GM18867 (cell line): ENCODE measurements at regions not wholly inside any gene's neighbourhood (a gene's known extent, or its start where the extent isn't known, plus 50 kb on each side); places are given as distances from the start of the nearest gene placed in this dataset.
"Not testable (repeated sequence)": the region's sequence is repeated elsewhere in the genome, so short reads cannot be mapped to it uniquely, and the experiment has no call there.

Source experiments
- ATAC-seq: cut with Tn5 transposase; IDR thresholded peaks from one replicate; pipeline ENCODE4 v1.9.1; 2021; ENCODE audit warnings: mild to moderate bottlenecking, moderate library complexity; ENCODE audit not compliant: unreplicated experiment

DNA sequence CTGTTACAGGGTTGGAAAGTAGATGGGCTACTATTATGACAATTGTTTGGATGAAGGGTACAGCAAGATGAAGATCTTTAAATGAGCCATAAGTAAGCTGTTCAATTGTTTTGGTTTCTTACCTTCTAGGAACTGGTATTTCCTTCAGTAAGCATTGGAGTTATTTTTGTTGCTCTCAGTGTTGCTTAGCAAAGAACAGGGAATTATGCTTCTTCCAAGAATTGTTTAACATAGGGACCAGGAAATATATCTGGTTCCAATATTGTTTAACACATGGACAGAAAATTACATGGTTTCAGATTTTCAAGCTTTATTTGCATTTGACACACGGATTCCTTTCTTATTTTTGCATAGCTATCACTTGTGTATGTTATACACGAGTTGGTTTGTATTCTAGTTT, 1999.0 kb downstream of the ARAP2 start:
- ATAC-seq = no peak

- ATAC-seq = no peak
Measured at GRCh38 chr4:34250562-34250961, 1993.8 kb downstream of the ARAP2 start.

- ATAC-seq = no peak
Measured at GRCh38 chr4:34253239-34253638, 1991.1 kb downstream of the ARAP2 start.

DNA sequence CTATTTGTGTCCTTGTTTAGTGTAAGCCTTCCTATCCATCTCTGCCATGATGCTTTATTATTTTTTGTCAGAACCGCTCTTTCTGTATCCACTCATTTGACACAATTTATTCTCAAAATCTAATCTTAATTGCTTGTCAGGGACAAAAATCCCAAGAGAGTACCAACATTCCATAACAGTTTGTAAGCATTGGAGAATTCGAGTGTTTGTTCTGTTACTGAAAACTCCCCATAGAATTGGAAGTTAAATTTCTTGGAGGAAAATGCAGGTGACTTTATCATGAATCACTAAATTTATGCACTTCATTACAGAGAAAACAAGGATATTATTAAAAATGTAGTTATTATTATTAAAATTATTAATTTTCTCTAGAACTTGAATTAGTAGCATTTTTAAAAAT, 1986.1 kb downstream of the ARAP2 start:
- ATAC-seq = no peak

GRCh38 chr4:34261799-34262314, 1982.5 kb downstream of the ARAP2 start:
- ATAC-seq = no peak

GRCh38 chr4:34269613-34270012, 1974.7 kb downstream of the ARAP2 start:
- ATAC-seq = no peak

DNA sequence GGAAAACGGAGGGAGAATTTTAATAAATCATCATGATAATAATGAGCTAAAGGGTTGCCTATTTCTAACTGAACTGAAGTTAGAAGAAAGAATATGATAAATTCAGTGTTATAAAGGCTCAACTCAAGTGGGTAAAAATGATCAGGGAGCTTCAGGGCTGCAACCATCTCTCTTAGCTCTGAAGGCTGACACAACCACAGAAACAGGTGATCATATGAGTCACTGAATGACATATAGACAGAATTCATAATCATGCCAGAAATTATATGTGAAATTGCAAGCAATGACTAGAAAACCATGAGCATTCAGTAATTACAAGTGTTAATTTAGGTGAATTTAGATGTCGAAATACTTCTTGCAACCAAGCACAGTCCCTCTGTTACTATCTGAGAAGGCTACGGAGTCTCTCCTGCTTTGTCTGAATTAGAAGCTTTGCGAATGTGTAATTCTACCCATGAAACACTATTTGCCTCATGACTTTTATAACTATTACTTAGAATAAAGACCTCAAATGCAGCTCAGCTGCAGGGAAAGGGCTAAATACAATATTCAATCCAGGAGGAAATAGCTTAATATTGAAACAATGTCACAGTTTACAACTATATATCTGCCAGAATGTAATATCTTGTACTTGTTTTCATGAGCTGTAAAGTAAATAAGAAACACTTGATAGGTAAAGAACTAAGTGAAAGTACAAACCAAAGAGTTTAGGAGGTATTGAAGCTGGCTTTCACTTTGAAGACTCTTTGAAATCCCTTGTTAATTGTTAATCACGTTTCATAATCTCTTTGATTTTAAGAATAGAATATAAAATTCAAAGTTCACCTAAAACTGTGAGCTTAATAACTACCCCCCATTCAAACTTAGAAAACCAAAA, 1972.6 kb downstream of the ARAP2 start:
- no peak for ATAC-seq

GRCh38 chr4:34279011-34279410, 1965.3 kb downstream of the ARAP2 start:
- no peak for ATAC-seq

DNA sequence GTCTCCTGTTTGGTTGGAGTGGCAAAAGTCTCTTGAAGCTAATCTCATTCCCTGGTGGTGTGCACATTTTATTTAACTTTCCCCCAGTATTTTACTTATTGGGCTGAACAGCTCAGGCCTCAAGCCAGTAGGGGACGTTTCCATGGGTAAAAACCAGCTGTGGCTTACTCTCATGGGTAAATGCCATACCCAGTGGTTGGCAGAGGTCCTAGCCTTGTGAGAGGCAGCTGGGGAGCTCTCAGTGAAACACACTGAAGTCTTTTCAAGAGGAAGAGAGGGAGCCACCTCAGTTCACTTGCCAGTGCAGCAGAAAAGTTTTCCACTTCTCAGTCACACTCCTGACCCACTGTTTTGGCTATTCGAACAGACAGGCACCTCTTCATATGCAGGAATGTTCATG, 1964.2 kb downstream of the ARAP2 start:
- no peak for ATAC-seq

GRCh38 chr4:34281826-34282225, 1962.5 kb downstream of the ARAP2 start:
- no peak for ATAC-seq

DNA sequence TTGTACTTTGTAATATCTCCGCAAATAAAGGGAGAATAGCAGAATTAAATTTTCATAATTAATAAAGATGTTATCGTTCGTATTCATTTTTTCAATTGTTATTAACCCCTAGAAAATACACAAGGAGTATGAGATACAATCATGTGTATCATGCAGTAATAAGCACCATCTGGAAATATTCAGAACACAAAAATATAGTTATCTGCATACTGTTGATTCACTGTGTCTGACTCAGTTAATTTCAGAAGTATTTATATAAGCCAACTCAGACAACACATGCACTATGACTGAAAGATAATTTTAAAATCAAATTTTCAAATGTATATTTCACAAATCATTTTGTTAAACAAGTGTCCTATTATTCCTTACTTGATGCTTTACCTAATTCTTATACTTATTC, 1954.8 kb downstream of the ARAP2 start:
- no peak for ATAC-seq

DNA sequence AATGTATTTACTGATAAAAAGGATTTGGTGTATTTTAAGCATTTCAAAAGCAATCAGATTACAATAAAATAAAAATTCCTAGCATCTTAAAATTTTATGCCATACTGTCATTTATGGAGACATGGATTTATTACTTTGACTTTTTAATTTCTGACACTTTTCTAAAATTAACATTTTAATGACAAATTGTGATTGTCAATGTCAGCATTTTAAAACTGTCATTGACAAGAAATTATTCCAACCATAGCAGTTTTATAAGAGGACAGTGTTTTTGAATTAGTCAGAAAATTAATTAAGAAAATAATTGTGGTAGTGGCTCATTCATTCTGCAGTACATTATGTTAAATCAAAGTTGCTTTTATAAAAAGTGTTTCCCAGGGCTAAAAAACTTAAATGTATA, 1954.4 kb downstream of the ARAP2 start:
- ATAC-seq = no peak

DNA sequence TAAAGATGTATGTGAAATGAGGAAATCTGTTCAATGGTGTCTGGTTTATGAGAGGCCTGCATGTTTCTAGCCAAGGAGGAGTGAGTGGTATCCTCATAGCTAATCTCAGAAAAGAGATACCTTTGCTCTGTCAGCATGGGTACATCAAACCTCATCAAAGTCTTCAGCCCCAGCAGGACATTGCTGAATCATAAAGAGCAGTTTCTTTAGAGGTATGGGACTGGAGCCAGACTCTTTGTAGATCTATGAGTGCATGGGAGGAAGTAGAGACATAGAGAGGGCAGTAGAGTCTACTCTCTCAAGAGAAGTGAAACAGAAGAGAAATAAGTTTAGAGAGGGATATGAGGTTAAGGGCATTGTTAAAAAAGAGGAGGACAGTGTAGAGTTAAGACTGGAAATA, 1950.9 kb downstream of the ARAP2 start:
- ATAC-seq = no peak

- no peak for ATAC-seq
Measured at GRCh38 chr4:34309383-34309906, 1934.9 kb downstream of the ARAP2 start.

DNA sequence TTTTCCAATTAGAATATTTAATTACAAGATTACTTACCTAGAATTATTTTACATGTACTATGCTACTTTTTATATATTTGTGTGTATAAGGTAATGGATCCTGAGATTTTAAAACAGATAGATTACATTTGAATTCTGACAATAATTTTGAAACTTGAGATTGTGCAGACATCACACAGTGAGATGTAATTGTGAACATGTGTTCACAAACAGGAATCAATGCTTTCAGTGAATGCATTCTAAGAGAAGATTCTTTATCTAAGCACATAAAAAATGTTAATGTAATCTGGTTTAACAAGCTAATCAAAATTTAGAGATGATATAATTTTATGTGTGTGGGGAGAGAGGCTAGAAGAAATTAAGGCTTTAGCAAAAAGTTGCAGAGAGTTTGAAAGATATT, 1925.5 kb downstream of the ARAP2 start:
- ATAC-seq = no peak

GRCh38 chr4:34323549-34324320, 1920.6 kb downstream of the ARAP2 start:
- ATAC-seq = no peak

GRCh38 chr4:34328939-34329338, 1915.4 kb downstream of the ARAP2 start:
- ATAC-seq = no peak

- ATAC-seq = not testable (repeated sequence)
Measured at GRCh38 chr4:34335156-34335555, 1909.2 kb downstream of the ARAP2 start.

DNA sequence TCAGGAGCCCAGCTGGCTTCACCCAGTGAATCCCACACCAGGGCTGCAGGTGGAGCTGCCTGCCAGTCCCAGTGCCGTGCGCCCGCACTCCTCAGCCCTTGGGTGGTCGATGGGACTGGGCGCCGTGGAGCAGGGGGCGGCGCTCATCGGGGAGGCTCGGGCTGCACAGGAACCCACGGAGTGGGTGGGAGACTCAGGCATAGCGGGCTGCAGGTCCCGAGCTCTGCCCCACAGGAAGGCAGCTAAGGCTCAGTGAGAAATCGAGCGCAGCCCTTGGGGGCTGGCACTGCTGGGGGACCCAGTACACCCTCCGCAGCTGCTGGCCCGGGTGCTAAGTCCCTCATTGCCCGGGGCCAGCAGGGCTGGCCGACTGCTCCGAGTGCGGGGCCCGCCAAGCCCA, 1908.8 kb downstream of the ARAP2 start:
- not testable (repeated sequence) for ATAC-seq

DNA sequence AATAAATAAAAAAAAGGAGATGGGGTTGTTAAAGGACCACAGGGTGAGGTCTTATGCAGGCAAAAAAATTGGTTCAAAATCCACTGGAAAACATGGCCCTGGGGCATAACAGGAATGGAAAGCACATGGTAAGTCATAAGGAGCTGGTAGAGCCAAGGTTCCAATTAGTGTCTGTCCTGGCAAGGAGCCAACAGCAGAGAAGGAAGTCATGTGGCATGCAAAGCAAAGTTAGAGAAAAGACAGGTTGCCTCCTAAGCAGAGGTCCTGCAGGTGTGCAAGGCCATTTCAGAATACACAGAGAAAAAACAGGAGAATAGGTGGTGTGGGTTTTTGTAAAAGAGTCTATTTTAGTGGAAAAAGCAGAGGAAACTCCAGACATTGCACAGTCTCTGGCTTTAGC, 1881.7 kb downstream of the ARAP2 start:
- no peak for ATAC-seq

- no peak for ATAC-seq
Measured at GRCh38 chr4:34363842-34364241, 1880.5 kb downstream of the ARAP2 start.

DNA sequence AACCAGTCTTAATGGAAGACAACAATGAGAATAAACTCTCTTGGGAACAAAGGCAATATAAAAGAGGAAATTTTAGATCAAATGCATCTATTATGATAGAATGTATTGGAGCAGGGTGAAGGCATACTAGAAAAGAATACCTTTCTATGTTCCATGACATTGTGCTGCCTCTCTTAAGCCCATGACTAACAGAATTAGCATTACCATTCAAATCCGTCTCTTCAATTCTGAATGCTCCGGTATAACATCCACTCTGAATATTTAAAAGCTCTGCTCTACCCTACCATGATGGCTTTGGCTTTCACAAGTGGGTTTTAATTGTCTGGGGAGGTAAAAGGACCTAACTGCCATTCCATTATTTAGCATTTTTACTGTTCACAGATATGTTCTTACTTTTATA, 1878.4 kb downstream of the ARAP2 start:
- ATAC-seq = no peak
